GM12878 (cell line): ENCODE measurements at regions not wholly inside any gene's neighbourhood (a gene's known extent, or its start where the extent isn't known, plus 50 kb on each side); places are given as distances from the start of the nearest gene placed in this dataset.

ENCODE experiments used
- ATAC-seq: fragments of 200-7000 bp; cut with Tn5 transposase; 3 replicates; pipeline ENCODE4 v1.9.1; 2020; ENCODE audit warnings: mild to moderate bottlenecking, moderate library complexity
- BruUV-seq: library from RNA; stranded (reverse); fragments of 400-500 nt; replicated peaks from 2 replicates; lab custom pipeline; 2021; lab: Mats Ljungman, UMichigan
- CTCF ChIA-PET: fragments of 300-600 bp; sonication (Branson Sonifier 250); formaldehyde crosslinking; extraction: SDS; loops from one replicate; lab custom pipeline; 2021; ENCODE audit warnings: inconsistent platforms; lab: Yijun Ruan, JAX
- POLR2A ChIA-PET: fragments of 350-600 bp; formaldehyde crosslinking; extraction: SDS; loops from one replicate; lab custom pipeline; 2021; ENCODE audit warnings: inconsistent platforms; lab: Charles Lee
- RAD21 ChIA-PET: fragments of 300-600 bp; sonication (Branson Sonifier 250); formaldehyde crosslinking; loops from one replicate; lab custom pipeline; 2023; ENCODE audit warnings: antibody characterized with exemption; ENCODE audit not compliant: unreplicated experiment; lab: Charles Lee
- SMC1A ChIA-PET: fragments of 300-600 bp; sonication (Branson Sonifier 250); formaldehyde crosslinking; loops from one replicate; lab custom pipeline; 2023; ENCODE audit not compliant: unreplicated experiment, uncharacterized antibody; lab: Charles Lee
- DNase-seq: peaks from one replicate; pipeline ENCODE4 v3.0.0-alpha.2; 2011; ENCODE audit warnings: low read depth, low spot score
- FAIRE-seq: peaks from 3 replicates; lab custom pipeline; 2011; peaks lifted over from hg19 to GRCh38; lab: Jason Lieb, UNC
- H2AFZ ChIP-seq: 2 replicates; pipeline ENCODE4 v1.6.0; 2011; ENCODE audit warnings: low read depth, low read length, control low read depth; ENCODE audit not compliant: control insufficient read depth
- H3K27ac ChIP-seq: 2 replicates; pipeline ENCODE4 v1.5.1; 2011; ENCODE audit warnings: control low read depth; ENCODE audit not compliant: control insufficient read depth, insufficient read depth
- H3K27me3 ChIP-seq, 2 experiments: replicated peaks in 1 of 2; 2 replicates each; pipeline versions ENCODE4 v1.6.0 to v1.6.1; 2011; ENCODE audit warnings: low read length in 1 of 2; ENCODE audit not compliant: control insufficient read depth in 2 of 2, insufficient read depth in 2 of 2
- H3K36me3 ChIP-seq, 2 experiments: 2 replicates each; pipeline ENCODE4 v1.5.1; 2011; ENCODE audit warnings: low read length in 1 of 2; ENCODE audit not compliant: control insufficient read depth in 2 of 2, insufficient read depth in 2 of 2
- H3K4me1 ChIP-seq: 2 replicates; pipeline ENCODE4 v1.6.1; 2011; ENCODE audit warnings: mild to moderate bottlenecking, low read length, moderate library complexity, mixed read lengths; ENCODE audit not compliant: control insufficient read depth, insufficient read depth
- H3K4me2 ChIP-seq: 2 replicates; pipeline ENCODE4 v1.6.0; 2011; ENCODE audit warnings: control low read depth; ENCODE audit not compliant: control insufficient read depth, insufficient read depth
- H3K4me3 ChIP-seq: fragments of 200-600 bp; sonication (generic); 2 replicates; pipeline ENCODE4 v1.5.1; 2016
- H3K79me2 ChIP-seq: 2 replicates; pipeline ENCODE4 v1.6.0; 2011; ENCODE audit warnings: low read length; ENCODE audit not compliant: control insufficient read depth, insufficient read depth
- H3K9ac ChIP-seq: 2 replicates; pipeline ENCODE4 v1.8.0; 2011; ENCODE audit warnings: low read length, control low read depth, mixed read lengths; ENCODE audit not compliant: control insufficient read depth, insufficient read depth
- H3K9me3 ChIP-seq: replicated peaks from 3 replicates; pipeline ENCODE4 v1.5.1; 2011; ENCODE audit warnings: mild to moderate bottlenecking, low read length; ENCODE audit not compliant: control insufficient read depth, insufficient read depth
- H4K20me1 ChIP-seq: 2 replicates; pipeline ENCODE4 v1.6.0; 2011; ENCODE audit not compliant: control insufficient read depth, insufficient read depth
- ATF2 ChIP-seq: IDR thresholded peaks from 2 replicates; pipeline ENCODE4 v1.6.1; 2012; ENCODE audit warnings: low read length, inconsistent platforms
- ATF7 ChIP-seq: fragments of 450-650 bp; IDR thresholded peaks from 2 replicates; pipeline ENCODE4 v1.6.1; 2016; ENCODE audit warnings: low read depth, mild to moderate bottlenecking
- CBX5 ChIP-seq: sonication (generic); IDR thresholded peaks from 2 replicates; pipeline ENCODE4 v1.6.1; 2016; ENCODE audit warnings: low read depth, moderate library complexity, mild to moderate bottlenecking, inconsistent platforms
- CREB1 ChIP-seq: IDR thresholded peaks from 2 replicates; pipeline ENCODE4 v1.6.1; 2012; ENCODE audit warnings: low read depth, mild to moderate bottlenecking, inconsistent platforms
- FOXK2 ChIP-seq: fragments of 450-650 bp; IDR thresholded peaks from 2 replicates; pipeline ENCODE4 v1.6.1; 2017; ENCODE audit warnings: mild to moderate bottlenecking, moderate library complexity
- IRF3 ChIP-seq: fragments of 450-650 bp; IDR thresholded peaks from 2 replicates; pipeline ENCODE4 v1.6.1; 2014; ENCODE audit warnings: mild to moderate bottlenecking
- KDM1A ChIP-seq: fragments of 200-600 bp; sonication (generic); IDR thresholded peaks from 2 replicates; pipeline ENCODE4 v1.6.1; 2016; ENCODE audit warnings: borderline replicate concordance
- LARP7 ChIP-seq: fragments of 450-650 bp; IDR thresholded peaks from 2 replicates; pipeline ENCODE4 v1.6.1; 2017; ENCODE audit warnings: mild to moderate bottlenecking
- MXI1 ChIP-seq: fragments of 150-350 bp; IDR thresholded peaks from 2 replicates; pipeline ENCODE4 v1.6.1; 2011; ENCODE audit warnings: low read depth, mild to moderate bottlenecking, inconsistent platforms, low read length, improper control_type of control experiment
- NBN ChIP-seq: fragments of 450-650 bp; IDR thresholded peaks from 2 replicates; pipeline ENCODE4 v1.6.1; 2016
- NFYB ChIP-seq: IDR thresholded peaks from 2 replicates; pipeline ENCODE4 v1.6.1; 2011; ENCODE audit warnings: low read depth, mild to moderate bottlenecking, low read length, improper control_type of control experiment, moderate library complexity; ENCODE audit not compliant: insufficient read depth
- PAX5 ChIP-seq: IDR thresholded peaks from 2 replicates; pipeline ENCODE4 v1.6.1; 2011; ENCODE audit warnings: low read depth, low read length, borderline replicate concordance
- SMAD1 ChIP-seq: fragments of 450-650 bp; IDR thresholded peaks from 2 replicates; pipeline ENCODE4 v1.6.1; 2018; ENCODE audit warnings: mild to moderate bottlenecking, low read depth; ENCODE audit not compliant: partially characterized antibody
- ZNF274 ChIP-seq: IDR thresholded peaks from one replicate; pipeline ENCODE4 v1.8.0; 2011; ENCODE audit not compliant: insufficient read length, insufficient read depth
- WGBS: methylation state at CpG from one replicate; pipeline ENCODE4 v1.1.6; 2016; ENCODE audit warnings: low lambda C conversion rate; ENCODE audit not compliant: insufficient replicate concordance, insufficient coverage; ENCODE audit errors: missing lambda C conversion rate; 5-methylcytosine and 5-hydroxymethylcytosine counted together
- in situ Hi-C: fragments of 300-500 bp; cut with MboI; formaldehyde crosslinking; loops from 9 replicates; pipeline ENCODE4 v1.14.3; 2018; ENCODE audit warnings: mixed read lengths
- intact Hi-C: fragments of 100-400 bp; cut with micrococcal nuclease; formaldehyde crosslinking; loops from one replicate; pipeline ENCODE4 v1.14.2; 2022; ENCODE audit not compliant: unreplicated experiment

- Histone ChIP-seq H2AFZ (no peak overlapping the region), H3K79me2 (no peaks in the 10 kb centered on the region), H3K36me3 (no peaks in the 10 kb centered on the region), H3K4me3 (no peak overlapping the region), H3K27ac (no peak overlapping the region), H3K9ac (no peak overlapping the region), H4K20me1 (no peaks in the 10 kb centered on the region), H3K4me2 (no peak overlapping the region), H3K4me1 (no peaks in the 10 kb centered on the region), H3K27me3 (no peaks in the 10 kb centered on the region), H3K9me3 (no peaks in the 10 kb centered on the region; the same call in 2 of the 3 replicates)
- TF ChIP-seq LARP7: no peak
- no peak for TF ChIP-seq NFYB
- no peak for TF ChIP-seq SMAD1
- no peak for TF ChIP-seq MXI1
- no peak for TF ChIP-seq ZNF274
- TF ChIP-seq IRF3: no peak
- TF ChIP-seq ATF7: no peak
- no peak for TF ChIP-seq CBX5
- no peak for TF ChIP-seq CREB1
- no peak for TF ChIP-seq NBN
- TF ChIP-seq PAX5: no peak
- no peak for TF ChIP-seq KDM1A
- TF ChIP-seq ATF2: no peak
- TF ChIP-seq FOXK2: no peak
- CTCF ChIA-PET: no interaction called here
- DNase-seq (no peak), ATAC-seq (no peak), FAIRE-seq (no peak)
- intact Hi-C loops: no loop called here
- in situ Hi-C loops: no loop called here
- SMC1A ChIA-PET: no interaction called here
- 35% methylated on average over 17 of the region's 17 CpGs for WGBS
- BruUV-seq: no TSS peak
- RAD21 ChIA-PET: no interaction called here
- POLR2A ChIA-PET: no interaction called here
These were observed 216.0 kb downstream of the DLL1 start for GRCh38 chr6:170074907-170075306.
